OCI-LY7 (cell line): ENCODE measurements at regions not wholly inside any gene's neighbourhood (a gene's known extent, or its start where the extent isn't known, plus 50 kb on each side); places are given as distances from the start of the nearest gene placed in this dataset.

Experiments used
- BruUV-seq: library from RNA; stranded (reverse); fragments of 400-500 nt; replicated peaks from 2 replicates; lab custom pipeline; 2021; lab: Mats Ljungman, UMichigan
- CTCF ChIA-PET: fragments of 300-600 bp; sonication (Branson Sonifier 250); formaldehyde crosslinking; loops from one replicate; lab custom pipeline; 2022; ENCODE audit warnings: antibody characterized with exemption; ENCODE audit not compliant: unreplicated experiment; lab: Charles Lee
- POLR2A ChIA-PET: fragments of 300-600 bp; sonication (Branson Sonifier 250); formaldehyde crosslinking; loops from one replicate; lab custom pipeline; 2022; ENCODE audit warnings: antibody characterized with exemption; lab: Charles Lee
- DNase-seq: peaks from one replicate; pipeline ENCODE4 v3.0.0-alpha.2; 2015; ENCODE audit warnings: low spot score
- H2AFZ ChIP-seq: fragments of 200-600 bp; sonication (generic), shearing (Covaris generic); 2 replicates; pipeline ENCODE4 v1.6.1; 2014; ENCODE audit warnings: mild to moderate bottlenecking, antibody characterized with exemption, low read length, moderate library complexity
- H3K27ac ChIP-seq: fragments of 200-600 bp; sonication (generic); 2 replicates; pipeline ENCODE4 v1.5.1; 2014; ENCODE audit warnings: mixed run types, low read depth, mild to moderate bottlenecking, moderate library complexity, low read length, inconsistent platforms; ENCODE audit not compliant: poor library complexity, severe bottlenecking
- H3K36me3 ChIP-seq: fragments of 200-600 bp; sonication (generic); 2 replicates; pipeline ENCODE4 v1.6.1; 2014; ENCODE audit warnings: mild to moderate bottlenecking, antibody characterized with exemption, low read length, moderate library complexity, mixed read lengths; ENCODE audit not compliant: insufficient read depth
- H3K4me1 ChIP-seq: fragments of 200-600 bp; sonication (generic); 2 replicates; pipeline ENCODE4 v1.5.1; 2014; ENCODE audit warnings: mild to moderate bottlenecking, low read length; ENCODE audit not compliant: insufficient read depth, poor library complexity, severe bottlenecking
- H3K4me2 ChIP-seq: fragments of 200-600 bp; sonication (generic); 2 replicates; pipeline ENCODE4 v1.6.1; 2014; ENCODE audit warnings: mild to moderate bottlenecking, low read length
- H3K4me3 ChIP-seq: fragments of 200-600 bp; sonication (generic); 2 replicates; pipeline ENCODE4 v1.5.1; 2014; ENCODE audit warnings: mild to moderate bottlenecking, low read depth, low read length; ENCODE audit not compliant: poor library complexity, severe bottlenecking
- H3K79me2 ChIP-seq: fragments of 200-600 bp; sonication (generic); 2 replicates; pipeline ENCODE4 v1.6.1; 2016; ENCODE audit warnings: low read depth, mild to moderate bottlenecking, low read length, moderate library complexity, mixed read lengths; ENCODE audit not compliant: insufficient read depth
- H3K9me2 ChIP-seq: fragments of 200-600 bp; sonication (generic); 2 replicates; pipeline ENCODE4 v1.6.1; 2016; ENCODE audit warnings: mild to moderate bottlenecking, low read length, mixed read lengths; ENCODE audit not compliant: insufficient read depth
- H3K9me3 ChIP-seq: fragments of 200-600 bp; sonication (generic); 2 replicates; pipeline ENCODE4 v1.6.1; 2014; ENCODE audit warnings: mild to moderate bottlenecking, mixed run types, low read length, mixed read lengths
- H4K20me1 ChIP-seq: fragments of 200-600 bp; sonication (generic); 2 replicates; pipeline ENCODE4 v1.6.1; 2014; ENCODE audit warnings: mild to moderate bottlenecking, antibody characterized with exemption, low read length, moderate library complexity, mixed read lengths; ENCODE audit not compliant: insufficient read depth
- CTCF ChIP-seq: fragments of 200-600 bp; sonication (generic); conservative IDR thresholded peaks from 2 replicates; pipeline ENCODE4 v1.5.1; 2014; ENCODE audit warnings: mild to moderate bottlenecking, antibody characterized with exemption, low read length, moderate library complexity, mixed read lengths
- EZH2phosphoT487 ChIP-seq: fragments of 200-600 bp; sonication (generic); IDR thresholded peaks from 2 replicates; pipeline ENCODE4 v1.6.1; 2018; ENCODE audit warnings: low read depth, borderline replicate concordance, mild to moderate bottlenecking, mixed run types, antibody characterized with exemption, low read length, moderate library complexity, mixed read lengths
- intact Hi-C: fragments of 100-400 bp; cut with micrococcal nuclease; formaldehyde crosslinking; loops from one replicate; pipeline ENCODE4 v1.10.0; 2022; ENCODE audit not compliant: unreplicated experiment

GRCh38 chr9:28079677-28080076, 506.4 kb upstream of the C9orf72 start:
- Histone ChIP-seq H3K79me2 (no peaks in the 10 kb centered on the region), H3K36me3 (no peaks in the 10 kb centered on the region), H3K9me2 (no peaks in the 10 kb centered on the region), H3K4me2 (no peak overlapping the region), H3K4me3 (no peak overlapping the region), H3K4me1 (no peaks in the 10 kb centered on the region), H3K27ac (no peak overlapping the region), H4K20me1 (no peaks in the 10 kb centered on the region), H2AFZ (no peak overlapping the region), H3K9me3 (no peaks in the 10 kb centered on the region)
- intact Hi-C loops: no loop called here
- ChIA-PET CTCF (no interaction called here), POLR2A (no interaction called here)
- no peak for DNase-seq
- no TSS peak for BruUV-seq
- TF ChIP-seq CTCF (no peak), EZH2phosphoT487 (no peak)

- H3K9me2 ChIP-seq: no peaks in the 10 kb centered on the region
- no peaks in the 10 kb centered on the region for H3K79me2 ChIP-seq
- no peak overlapping the region for H2AFZ ChIP-seq
- no peak overlapping the region for H3K4me3 ChIP-seq
- no peak for DNase-seq
- H3K4me2 ChIP-seq: no peak overlapping the region
- POLR2A ChIA-PET: no interaction called here
- H4K20me1 ChIP-seq: no peaks in the 10 kb centered on the region
- intact Hi-C loops: no loop called here
- H3K36me3 ChIP-seq: no peaks in the 10 kb centered on the region
- H3K4me1 ChIP-seq: no peaks in the 10 kb centered on the region
- TF ChIP-seq EZH2phosphoT487 (no peak), CTCF (no peak)
- BruUV-seq: no TSS peak
- H3K9me3 ChIP-seq: no peaks in the 10 kb centered on the region
- CTCF ChIA-PET: no interaction called here
- H3K27ac ChIP-seq: no peak overlapping the region
Measured at GRCh38 chr9:28082671-28083070, 509.4 kb upstream of the C9orf72 start.

GRCh38 chr9:28086881-28087280, 513.6 kb upstream of the C9orf72 start:
- no peaks in the 10 kb centered on the region for H3K36me3 ChIP-seq
- H3K9me2 ChIP-seq: no peaks in the 10 kb centered on the region
- POLR2A ChIA-PET: interaction anchor here (0.8 to 0.9 kb wide), 2 partner anchors 11 to 14 kb away, joined by 3 read pairs; no protein-coding TSS in a partner anchor
- H3K9me3 ChIP-seq: no peaks in the 10 kb centered on the region
- no TSS peak for BruUV-seq
- no peak overlapping the region for H2AFZ ChIP-seq
- TF ChIP-seq EZH2phosphoT487 (no peak), CTCF (no peak)
- H3K4me1 ChIP-seq: no peaks in the 10 kb centered on the region
- no peak for DNase-seq
- H3K27ac ChIP-seq: no peak overlapping the region
- no peak overlapping the region for H3K4me2 ChIP-seq
- CTCF ChIA-PET: no interaction called here
- no peak overlapping the region for H3K4me3 ChIP-seq
- intact Hi-C loops: no loop called here
- no peaks in the 10 kb centered on the region for H4K20me1 ChIP-seq
- H3K79me2 ChIP-seq: no peaks in the 10 kb centered on the region
